ENCODE measurements at regions not wholly inside any gene's neighbourhood (a gene's known extent, or its start where the extent isn't known, plus 50 kb on each side); places are given as distances from the start of the nearest gene placed in this dataset.

DNA sequence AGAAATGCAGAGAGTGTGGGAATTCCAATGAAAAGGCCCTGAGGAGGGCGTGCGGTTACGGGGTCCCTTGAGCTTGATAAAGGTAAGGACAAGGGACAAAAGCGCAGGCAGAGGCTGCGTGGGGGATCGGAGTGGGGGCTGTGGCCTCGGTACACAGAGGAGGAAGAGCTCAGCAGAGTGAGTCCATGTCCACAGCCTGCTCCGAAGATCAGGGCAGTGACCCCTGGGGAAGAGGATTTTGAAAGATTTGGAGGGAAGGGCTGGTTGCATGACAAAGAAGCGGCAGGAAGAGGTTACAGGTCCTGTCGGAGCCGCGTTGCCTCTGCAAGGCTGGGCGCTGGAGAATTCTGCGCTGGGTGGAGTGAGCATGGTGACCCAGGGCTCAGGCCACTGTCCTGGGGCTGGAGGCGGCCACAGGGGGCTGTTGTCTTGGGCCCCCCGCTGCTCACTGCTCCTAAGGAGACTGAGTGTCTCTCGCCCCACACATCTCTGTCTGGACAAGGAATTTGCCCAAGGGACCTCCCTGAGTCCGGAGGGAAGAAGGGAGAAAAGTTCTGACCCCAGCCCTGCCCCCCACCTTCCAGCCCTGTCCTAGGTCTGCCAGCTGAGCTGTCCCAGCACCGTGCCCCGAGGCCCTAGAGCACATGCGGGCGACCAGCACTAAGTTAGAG is 69.8 kb upstream of the INSIG1 start:
- no peak for TF ChIP-seq EP300 (IDR thresholded peaks at IDR 0.05; ENCODE audit: low read depth)
- no peak for TF ChIP-seq POLR2AphosphoS5 (IDR thresholded peaks at IDR 0.05)
